22Rv1 (cell line): ENCODE measurements at regions not wholly inside any gene's neighbourhood (a gene's known extent, or its start where the extent isn't known, plus 50 kb on each side); places are given as distances from the start of the nearest gene placed in this dataset.

Experiments used
- H3K27ac ChIP-seq: fragments of 450-650 bp; 2 replicates; pipeline ENCODE4 v1.5.1; 2017
- CTCF ChIP-seq: fragments of 450-650 bp; IDR thresholded peaks from 2 replicates; pipeline ENCODE4 v1.5.1; 2017; ENCODE audit warnings: mild to moderate bottlenecking
- ZFX ChIP-seq: fragments of 450-650 bp; IDR thresholded peaks from 2 replicates; pipeline ENCODE4 v1.6.1; 2017; ENCODE audit warnings: antibody characterized with exemption, borderline replicate concordance

DNA sequence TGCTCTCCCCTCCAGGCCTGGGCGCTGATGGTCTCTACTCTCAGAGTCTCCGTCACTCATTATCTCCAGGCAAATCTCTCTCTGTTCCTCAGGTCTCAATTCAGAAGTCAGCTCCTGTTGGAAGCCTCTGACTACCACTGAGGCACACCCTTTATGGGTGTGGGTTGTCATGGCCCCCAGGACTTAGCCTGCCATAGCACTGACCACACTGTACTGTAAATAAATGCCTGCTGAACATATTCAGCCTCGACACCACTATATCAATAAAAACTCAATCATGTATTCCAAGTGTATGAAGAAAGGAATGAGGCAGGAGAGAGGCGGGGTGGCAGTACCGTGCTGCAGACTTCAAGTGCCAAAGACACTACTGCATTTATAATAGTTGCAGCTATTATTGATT is 88.9 kb downstream of the PCDH1 start:
- no peak overlapping the region for H3K27ac ChIP-seq
- TF ChIP-seq CTCF = no peak
- no peak for TF ChIP-seq ZFX

DNA sequence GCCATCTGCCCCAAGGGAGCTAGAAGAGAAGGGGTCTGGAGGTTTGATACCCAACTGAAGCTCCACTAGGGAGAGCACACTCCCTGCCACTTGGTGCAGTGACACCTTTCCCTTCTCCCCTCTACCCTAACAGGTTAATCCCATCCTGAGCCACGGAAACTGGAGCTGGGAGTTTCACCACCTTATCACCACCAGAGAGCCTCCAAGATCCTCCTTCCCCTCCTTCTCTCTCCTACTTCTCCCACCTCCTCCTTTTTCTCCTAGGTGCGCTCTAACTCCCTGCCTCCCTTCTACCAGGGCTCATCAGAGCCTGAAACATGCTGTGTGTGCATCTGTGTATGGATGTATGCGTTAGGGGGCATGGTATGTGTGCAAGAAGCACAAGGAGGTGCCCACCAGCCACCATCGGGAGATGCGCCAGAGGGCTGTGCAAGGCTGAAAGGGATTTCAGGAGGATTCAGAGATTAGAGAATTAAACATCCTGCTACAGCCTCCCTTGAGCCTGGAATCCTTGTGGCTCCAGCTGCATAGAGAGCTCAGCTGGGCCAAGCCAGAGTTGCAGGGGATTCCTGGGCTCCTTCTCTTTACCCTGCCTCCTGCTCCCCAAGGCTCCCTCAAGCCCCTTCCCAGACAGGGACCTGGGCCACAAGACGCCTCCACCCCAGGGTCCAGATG is 89.8 kb downstream of the PCDH1 start:
- H3K27ac ChIP-seq = no peak overlapping the region
- TF ChIP-seq ZFX (no peak), CTCF (no peak)

- no peak overlapping the region for H3K27ac ChIP-seq
- TF ChIP-seq ZFX = no peak
- no peak for TF ChIP-seq CTCF
Observed at GRCh38 chr5:141787376-141787775, 90.8 kb downstream of the PCDH1 start.

DNA sequence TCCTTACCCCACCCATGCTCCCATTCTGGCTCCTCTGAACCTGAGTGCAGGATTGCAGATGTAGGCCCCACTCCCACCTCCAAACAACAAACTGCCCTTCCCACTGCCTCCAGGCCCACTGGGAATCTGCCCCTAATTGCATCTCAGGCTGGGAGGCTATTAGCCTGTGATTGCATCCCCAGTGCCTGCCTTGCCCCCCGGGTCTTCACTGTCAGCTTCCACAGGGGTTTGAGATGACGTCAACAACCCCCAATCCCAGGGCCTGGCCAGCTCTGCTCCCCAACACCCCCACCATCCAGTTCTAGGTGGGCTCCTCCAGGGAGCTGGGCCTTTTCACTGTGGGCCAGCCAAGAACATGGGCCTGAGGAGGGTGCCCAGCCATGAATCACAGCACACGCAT is 91.5 kb downstream of the PCDH1 start:
- TF ChIP-seq CTCF (no peak), ZFX (no peak)
- H3K27ac ChIP-seq = no peak overlapping the region

GRCh38 chr5:141785711-141786110 is 92.5 kb downstream of the PCDH1 start:
- TF ChIP-seq CTCF (no peak), ZFX (no peak)
- H3K27ac ChIP-seq = no peak overlapping the region

DNA sequence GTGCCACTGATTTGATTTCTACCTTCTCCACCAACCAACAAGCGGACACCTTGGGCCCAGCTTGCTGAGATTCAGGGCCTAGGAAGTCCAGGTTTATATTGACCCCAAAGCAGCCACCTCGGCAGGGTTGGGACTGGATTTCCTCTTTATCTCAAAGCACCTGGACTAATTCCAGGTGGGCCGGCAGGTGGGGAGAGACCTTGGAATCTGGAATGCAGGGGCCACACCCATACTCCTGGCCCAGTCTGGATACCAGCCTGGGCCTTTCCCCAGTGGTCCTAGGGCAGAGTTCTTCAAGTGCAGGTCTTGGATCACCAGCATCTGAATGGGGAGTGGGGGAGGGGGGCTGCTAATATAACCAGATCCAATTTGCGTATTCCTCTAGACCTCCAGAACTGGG is 93.1 kb downstream of the PCDH1 start:
- H3K27ac ChIP-seq = no peak overlapping the region
- TF ChIP-seq ZFX = no peak
- TF ChIP-seq CTCF = no peak

- no peak for TF ChIP-seq CTCF
- TF ChIP-seq ZFX = no peak
Observed at GRCh38 chr5:141784529-141784928, 93.7 kb downstream of the PCDH1 start.

More at GRCh38 chr5:141784529-141784928, 93.7 kb downstream of the PCDH1 start:
- no peak overlapping the region for H3K27ac ChIP-seq
